ENCODE measurements at regions not wholly inside any gene's neighbourhood (a gene's known extent, or its start where the extent isn't known, plus 50 kb on each side); places are given as distances from the start of the nearest gene placed in this dataset.

GRCh38 chr13:74569251-74569650, 435.0 kb upstream of the KLF12 start:
- no peak for DNase-seq (ENCODE audit: low read depth, low spot score)
- CTCF ChIA-PET = no interaction called here
- POLR2A ChIA-PET = no interaction called here
- no peak for TF ChIP-seq CTCF (IDR thresholded peaks at IDR 0.05; ENCODE audit: insufficient read depth, low read length, missing control alignments)
- no peak overlapping the region for H3K4me3 ChIP-seq (ENCODE audit: low read depth, low read length)

GRCh38 chr13:74567485-74567884, 433.3 kb upstream of the KLF12 start:
- H3K4me3 ChIP-seq (ENCODE audit: low read depth, low read length) = no peak overlapping the region
- ChIA-PET CTCF (no interaction called here), POLR2A (no interaction called here)
- no peak for TF ChIP-seq CTCF (IDR thresholded peaks at IDR 0.05; ENCODE audit: insufficient read depth, low read length, missing control alignments)
- no peak for DNase-seq (ENCODE audit: low read depth, low spot score)

GRCh38 chr13:74562381-74562780, 428.2 kb upstream of the KLF12 start:
- DNase-seq (ENCODE audit: low read depth, low spot score) = peak; percentile 12
- H3K4me3 ChIP-seq (ENCODE audit: low read depth, low read length) = no peak overlapping the region
- TF ChIP-seq CTCF (IDR thresholded peaks at IDR 0.05; ENCODE audit: insufficient read depth, low read length, missing control alignments) = no peak
- ChIA-PET CTCF (no interaction called here), POLR2A (no interaction called here)

GRCh38 chr13:74561155-74561554, 427.0 kb upstream of the KLF12 start:
- ChIA-PET POLR2A (no interaction called here), CTCF (no interaction called here)
- no peak for DNase-seq (ENCODE audit: low read depth, low spot score)
- no peak overlapping the region for H3K4me3 ChIP-seq (ENCODE audit: low read depth, low read length)
- no peak for TF ChIP-seq CTCF (IDR thresholded peaks at IDR 0.05; ENCODE audit: insufficient read depth, low read length, missing control alignments)

- H3K4me3 ChIP-seq (ENCODE audit: low read depth, low read length) = no peak overlapping the region
- CTCF ChIA-PET = no interaction called here
- POLR2A ChIA-PET = no interaction called here
- TF ChIP-seq CTCF (IDR thresholded peaks at IDR 0.05; ENCODE audit: insufficient read depth, low read length, missing control alignments) = no peak
- no peak for DNase-seq (ENCODE audit: low read depth, low spot score)
These were observed 426.1 kb upstream of the KLF12 start for GRCh38 chr13:74560325-74560724.

GRCh38 chr13:74557870-74558269, 423.7 kb upstream of the KLF12 start:
- ChIA-PET POLR2A (no interaction called here), CTCF (no interaction called here)
- DNase-seq (ENCODE audit: low read depth, low spot score) = no peak
- no peak for TF ChIP-seq CTCF (IDR thresholded peaks at IDR 0.05; ENCODE audit: insufficient read depth, low read length, missing control alignments)
- no peak overlapping the region for H3K4me3 ChIP-seq (ENCODE audit: low read depth, low read length)

Data from AG04449 (cell line).